ENCODE measurements at regions not wholly inside any gene's neighbourhood (a gene's known extent, or its start where the extent isn't known, plus 50 kb on each side); places are given as distances from the start of the nearest gene placed in this dataset.

GRCh38 chr5:154573011-154573410 is 95.0 kb upstream of the HAND1 start:
- H3K9me3 ChIP-seq (replicated peaks) = no peaks in the 10 kb centered on the region
- no peak for DNase-seq
- H3K27ac ChIP-seq = no peak overlapping the region
- H3K27me3 ChIP-seq = peaks cover 15% of the 10 kb centered on the region
- H3K4me3 ChIP-seq = no peak overlapping the region
- no peaks in the 10 kb centered on the region for H3K36me3 ChIP-seq
- H3K4me1 ChIP-seq = no peaks in the 10 kb centered on the region

- H3K27ac ChIP-seq = no peak overlapping the region
- H3K4me3 ChIP-seq = no peak overlapping the region
- peaks cover 11% of the 10 kb centered on the region; the same call in 1 of the 2 replicates for H3K27me3 ChIP-seq
- DNase-seq = no peak
- H3K36me3 ChIP-seq = no peaks in the 10 kb centered on the region
- H3K4me1 ChIP-seq = no peaks in the 10 kb centered on the region
- no peaks in the 10 kb centered on the region for H3K9me3 ChIP-seq (replicated peaks)
Measured at GRCh38 chr5:154571325-154572035, 93.5 kb upstream of the HAND1 start.

GRCh38 chr5:154570572-154571324 is 92.7 kb upstream of the HAND1 start:
- peaks cover 6% of the 10 kb centered on the region; the same call in 1 of the 2 replicates for H3K27me3 ChIP-seq
- no peak for DNase-seq
- no peak overlapping the region for H3K4me3 ChIP-seq

GRCh38 chr5:154568589-154568988 is 90.6 kb upstream of the HAND1 start:
- no peak for DNase-seq
- Histone ChIP-seq H3K27me3 (no peaks in the 10 kb centered on the region; the same call in 1 of the 2 replicates), H3K4me1 (no peaks in the 10 kb centered on the region), H3K36me3 (no peaks in the 10 kb centered on the region), H3K27ac (no peak overlapping the region), H3K4me3 (no peak overlapping the region), H3K9me3 (replicated peaks) (no peaks in the 10 kb centered on the region)

More at GRCh38 chr5:154570572-154571324, 92.7 kb upstream of the HAND1 start:
- Histone ChIP-seq H3K36me3 (no peaks in the 10 kb centered on the region), H3K27ac (no peak overlapping the region), H3K4me1 (no peaks in the 10 kb centered on the region), H3K9me3 (replicated peaks) (no peaks in the 10 kb centered on the region)

- no peaks in the 10 kb centered on the region for H3K9me3 ChIP-seq (replicated peaks)
- H3K27ac ChIP-seq = no peak overlapping the region
- no peaks in the 10 kb centered on the region for H3K36me3 ChIP-seq
- H3K27me3 ChIP-seq = no peaks in the 10 kb centered on the region; the same call in 1 of the 2 replicates
- no peaks in the 10 kb centered on the region for H3K4me1 ChIP-seq
- no peak for DNase-seq
- H3K4me3 ChIP-seq = no peak overlapping the region
Measured at GRCh38 chr5:154567155-154567554, 89.1 kb upstream of the HAND1 start.

- Histone ChIP-seq H3K36me3 (no peaks in the 10 kb centered on the region), H3K27me3 (no peaks in the 10 kb centered on the region; the same call in 1 of the 2 replicates), H3K4me3 (no peak overlapping the region), H3K9me3 (replicated peaks) (no peaks in the 10 kb centered on the region), H3K4me1 (no peaks in the 10 kb centered on the region), H3K27ac (no peak overlapping the region)
- no peak for DNase-seq
Measured at GRCh38 chr5:154566146-154566680, 88.2 kb upstream of the HAND1 start.

GRCh38 chr5:154565123-154565522 is 87.1 kb upstream of the HAND1 start:
- Histone ChIP-seq H3K4me1 (no peaks in the 10 kb centered on the region), H3K4me3 (no peak overlapping the region), H3K9me3 (replicated peaks) (no peaks in the 10 kb centered on the region), H3K36me3 (no peaks in the 10 kb centered on the region), H3K27ac (no peak overlapping the region), H3K27me3 (no peaks in the 10 kb centered on the region)
- no peak for DNase-seq

GRCh38 chr5:154562244-154562880 is 84.3 kb upstream of the HAND1 start:
- Histone ChIP-seq H3K4me1 (no peaks in the 10 kb centered on the region), H3K9me3 (replicated peaks) (no peaks in the 10 kb centered on the region), H3K27ac (no peak overlapping the region), H3K27me3 (no peaks in the 10 kb centered on the region), H3K36me3 (no peaks in the 10 kb centered on the region), H3K4me3 (no peak overlapping the region)
- DNase-seq = no peak

GRCh38 chr5:154559398-154560276 is 81.6 kb upstream of the HAND1 start:
- no peaks in the 10 kb centered on the region for H3K27me3 ChIP-seq
- H3K36me3 ChIP-seq = no peaks in the 10 kb centered on the region
- no peaks in the 10 kb centered on the region for H3K9me3 ChIP-seq (replicated peaks)
- no peaks in the 10 kb centered on the region for H3K4me1 ChIP-seq
- no peak overlapping the region for H3K27ac ChIP-seq
- H3K4me3 ChIP-seq = no peak overlapping the region
- no peak for DNase-seq

DNA sequence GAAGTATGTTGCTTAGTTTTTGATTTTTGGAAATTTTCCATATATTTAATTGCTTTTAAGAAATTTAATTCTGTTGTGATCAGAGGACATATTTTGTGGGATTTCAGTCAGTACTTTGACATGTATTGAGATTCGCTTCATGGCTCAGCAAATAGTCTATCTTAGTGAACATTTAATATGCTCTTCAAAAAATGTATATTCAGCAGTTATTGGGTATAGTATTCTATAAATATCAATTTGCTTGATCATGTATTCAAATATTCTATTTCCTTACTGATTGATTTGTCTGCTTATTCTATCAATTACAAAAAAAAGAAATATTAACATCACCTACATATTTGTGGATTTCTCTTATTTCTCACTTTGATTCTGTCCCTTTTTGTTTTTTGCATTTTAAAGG is 79.5 kb upstream of the HAND1 start:
- DNase-seq = no peak
- no peak overlapping the region for H3K27ac ChIP-seq
- no peaks in the 10 kb centered on the region for H3K9me3 ChIP-seq (replicated peaks)
- no peak overlapping the region for H3K4me3 ChIP-seq
- no peaks in the 10 kb centered on the region for H3K4me1 ChIP-seq
- no peaks in the 10 kb centered on the region for H3K36me3 ChIP-seq
- H3K27me3 ChIP-seq = no peaks in the 10 kb centered on the region

- Histone ChIP-seq H3K27ac (no peak overlapping the region), H3K27me3 (peaks cover 10% of the 10 kb centered on the region), H3K9me3 (replicated peaks) (no peaks in the 10 kb centered on the region; the same call in 1 of the 2 replicates), H3K36me3 (no peaks in the 10 kb centered on the region), H3K4me1 (no peaks in the 10 kb centered on the region), H3K4me3 (no peak overlapping the region)
- DNase-seq = no peak
Measured at GRCh38 chr5:154547551-154547950, 69.5 kb upstream of the HAND1 start.

GRCh38 chr5:154546719-154547118 is 68.7 kb upstream of the HAND1 start:
- no peaks in the 10 kb centered on the region for H3K4me1 ChIP-seq
- H3K36me3 ChIP-seq = no peaks in the 10 kb centered on the region
- DNase-seq = no peak
- H3K4me3 ChIP-seq = no peak overlapping the region
- H3K9me3 ChIP-seq (replicated peaks) = no peaks in the 10 kb centered on the region; the same call in 1 of the 2 replicates
- peaks cover 13% of the 10 kb centered on the region for H3K27me3 ChIP-seq
- no peak overlapping the region for H3K27ac ChIP-seq

- peaks cover 13% of the 10 kb centered on the region for H3K27me3 ChIP-seq
- H3K4me1 ChIP-seq = no peaks in the 10 kb centered on the region
- DNase-seq = no peak
- no peaks in the 10 kb centered on the region for H3K9me3 ChIP-seq (replicated peaks)
- no peak overlapping the region for H3K27ac ChIP-seq
- no peak overlapping the region for H3K4me3 ChIP-seq
- no peaks in the 10 kb centered on the region for H3K36me3 ChIP-seq
Measured at GRCh38 chr5:154544646-154545045, 66.6 kb upstream of the HAND1 start.

DNA sequence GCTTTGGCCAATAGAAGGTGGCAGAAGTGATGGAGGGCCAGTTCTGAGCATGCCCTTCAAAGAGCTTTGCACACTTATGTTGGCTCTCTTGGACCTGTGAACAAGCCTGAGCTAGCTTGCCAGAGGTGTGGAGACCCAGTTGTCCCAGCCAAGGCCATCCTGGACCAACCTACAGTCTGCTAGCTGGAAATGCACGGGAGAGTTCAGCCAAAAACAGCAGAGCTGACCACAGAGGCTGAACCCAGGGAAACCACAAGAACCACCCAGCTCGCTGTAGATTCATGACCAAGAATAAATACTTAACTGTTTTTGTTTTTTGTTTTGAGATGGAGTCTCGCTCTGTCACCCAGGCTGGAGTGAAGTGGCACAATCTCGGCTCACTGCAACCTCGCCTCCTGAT is 65.4 kb upstream of the HAND1 start:
- Histone ChIP-seq H3K27me3 (peaks cover 13% of the 10 kb centered on the region), H3K4me3 (no peak overlapping the region), H3K27ac (no peak overlapping the region), H3K36me3 (no peaks in the 10 kb centered on the region), H3K4me1 (no peaks in the 10 kb centered on the region), H3K9me3 (replicated peaks) (no peaks in the 10 kb centered on the region)
- peak in 1 of 2 experiments; percentile 8 for DNase-seq
